Fibroblast of villous mesenchyme (primary cell): ENCODE measurements at regions not wholly inside any gene's neighbourhood (a gene's known extent, or its start where the extent isn't known, plus 50 kb on each side); places are given as distances from the start of the nearest gene placed in this dataset.

Experiments
- DNase-seq: peaks from one replicate; pipeline ENCODE4 v3.0.0-alpha.2; 2010; ENCODE audit warnings: low read depth
- H3K4me3 ChIP-seq: 2 replicates; pipeline ENCODE4 v1.5.1; 2011; ENCODE audit warnings: low read depth, mild to moderate bottlenecking, low read length
- CTCF ChIP-seq: IDR thresholded peaks from 2 replicates; pipeline ENCODE4 v1.5.1; 2012; ENCODE audit warnings: low read depth, mild to moderate bottlenecking, low read length; ENCODE audit not compliant: insufficient read depth

- TF ChIP-seq CTCF, result no peak
- no peak overlapping the region for H3K4me3 ChIP-seq
- peak; percentile 12 for DNase-seq
Measured at GRCh38 chr2:10964052-10964790, 52.5 kb downstream of the KCNF1 start.

- no peak for DNase-seq
- no peak for TF ChIP-seq CTCF
- H3K4me3 ChIP-seq, result no peak overlapping the region
Measured at GRCh38 chr2:10965241-10965843, 53.6 kb downstream of the KCNF1 start.

GRCh38 chr2:10966056-10966455 is 54.3 kb downstream of the KCNF1 start:
- TF ChIP-seq CTCF, result no peak
- no peak for DNase-seq
- H3K4me3 ChIP-seq, result no peak overlapping the region

- no peak for TF ChIP-seq CTCF
- DNase-seq, result no peak
Measured at GRCh38 chr2:10966741-10967140, 55.0 kb downstream of the KCNF1 start.

GRCh38 chr2:10968176-10968575 is 56.4 kb downstream of the KCNF1 start:
- no peak for TF ChIP-seq CTCF
- no peak overlapping the region for H3K4me3 ChIP-seq
- no peak for DNase-seq

More at GRCh38 chr2:10966741-10967140, 55.0 kb downstream of the KCNF1 start:
- H3K4me3 ChIP-seq, result no peak overlapping the region

GRCh38 chr2:10970666-10971065 is 58.9 kb downstream of the KCNF1 start:
- H3K4me3 ChIP-seq, result no peak overlapping the region
- no peak for DNase-seq
- no peak for TF ChIP-seq CTCF
